WI38 (cell line): ENCODE measurements at regions not wholly inside any gene's neighbourhood (a gene's known extent, or its start where the extent isn't known, plus 50 kb on each side); places are given as distances from the start of the nearest gene placed in this dataset.
A peak's percentile ranks its signal among the peaks of the same experiment; 100 is the strongest.

Experiments
- H3K4me3 ChIP-seq: 2 replicates; pipeline ENCODE4 v1.5.1; 2011; ENCODE audit warnings: low read depth, mild to moderate bottlenecking, control low read depth, low read length
- TF ChIP-seq, protein P1 (sequence below): IDR thresholded peaks from 2 replicates; pipeline ENCODE4 v1.5.1; 2012; ENCODE audit warnings: low read depth, mild to moderate bottlenecking, control low read depth, low read length

DNA sequence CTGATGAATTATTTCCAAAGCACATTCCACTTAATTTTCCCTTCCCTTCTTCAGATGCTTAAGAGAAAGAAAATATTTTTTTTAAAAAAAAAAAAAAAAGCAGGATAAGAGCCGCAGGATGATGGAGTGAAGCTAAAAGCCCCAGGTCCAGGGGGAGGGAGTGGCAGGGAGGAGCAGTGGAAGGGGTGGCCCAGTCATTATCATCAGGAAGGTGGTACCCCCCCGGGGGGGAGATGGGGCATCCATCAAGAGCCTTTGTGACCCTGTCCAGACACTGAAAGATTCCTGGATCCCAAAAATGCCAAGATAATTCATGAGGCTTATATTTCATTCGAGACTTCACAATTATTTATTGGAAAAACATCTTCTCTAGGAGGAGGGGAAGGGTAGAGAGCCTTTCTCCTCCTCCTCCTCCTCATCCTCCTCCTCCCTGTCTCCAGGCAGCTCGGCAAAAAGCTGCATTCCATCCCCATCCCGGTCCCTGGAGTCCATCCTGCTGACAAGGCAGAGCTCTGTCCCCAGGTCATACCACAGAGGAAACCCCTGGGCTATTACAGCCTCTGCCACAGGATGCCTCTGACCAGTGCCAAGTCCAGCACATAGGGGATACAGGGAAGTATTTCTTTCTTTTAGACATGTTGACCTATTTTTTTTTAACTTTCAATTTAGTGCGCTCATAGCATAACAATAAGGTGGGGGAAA, 125.3 kb downstream of the TWIST2 start:
- H3K4me3 ChIP-seq, result no peak overlapping the region
- TF ChIP-seq, protein P1, sequence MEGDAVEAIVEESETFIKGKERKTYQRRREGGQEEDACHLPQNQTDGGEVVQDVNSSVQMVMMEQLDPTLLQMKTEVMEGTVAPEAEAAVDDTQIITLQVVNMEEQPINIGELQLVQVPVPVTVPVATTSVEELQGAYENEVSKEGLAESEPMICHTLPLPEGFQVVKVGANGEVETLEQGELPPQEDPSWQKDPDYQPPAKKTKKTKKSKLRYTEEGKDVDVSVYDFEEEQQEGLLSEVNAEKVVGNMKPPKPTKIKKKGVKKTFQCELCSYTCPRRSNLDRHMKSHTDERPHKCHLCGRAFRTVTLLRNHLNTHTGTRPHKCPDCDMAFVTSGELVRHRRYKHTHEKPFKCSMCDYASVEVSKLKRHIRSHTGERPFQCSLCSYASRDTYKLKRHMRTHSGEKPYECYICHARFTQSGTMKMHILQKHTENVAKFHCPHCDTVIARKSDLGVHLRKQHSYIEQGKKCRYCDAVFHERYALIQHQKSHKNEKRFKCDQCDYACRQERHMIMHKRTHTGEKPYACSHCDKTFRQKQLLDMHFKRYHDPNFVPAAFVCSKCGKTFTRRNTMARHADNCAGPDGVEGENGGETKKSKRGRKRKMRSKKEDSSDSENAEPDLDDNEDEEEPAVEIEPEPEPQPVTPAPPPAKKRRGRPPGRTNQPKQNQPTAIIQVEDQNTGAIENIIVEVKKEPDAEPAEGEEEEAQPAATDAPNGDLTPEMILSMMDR, result no peak

DNA sequence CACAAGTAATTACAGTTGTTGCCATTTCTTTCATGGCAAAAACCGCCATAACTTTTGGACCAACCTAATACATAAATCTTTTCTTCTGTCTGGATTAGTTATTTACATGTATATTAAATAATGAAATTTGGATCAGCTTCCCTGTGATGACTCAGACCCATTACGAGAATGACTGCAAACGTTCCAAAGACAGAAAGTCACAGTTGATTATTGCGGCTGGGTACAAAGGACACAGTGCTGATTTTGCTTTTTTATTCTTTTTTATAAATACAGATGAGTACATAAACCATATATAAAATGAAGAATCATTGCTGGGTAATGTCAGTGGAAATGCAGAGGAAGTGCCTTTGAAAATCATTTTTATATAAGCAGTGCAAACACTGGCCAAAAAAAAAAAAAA, 126.2 kb downstream of the TWIST2 start:
- TF ChIP-seq, protein P1, result no peak
- H3K4me3 ChIP-seq, result no peak overlapping the region

- no peak overlapping the region for H3K4me3 ChIP-seq
- TF ChIP-seq, protein P1, result peak; percentile 52
Observed at GRCh38 chr2:238974501-238975166, 126.7 kb downstream of the TWIST2 start.

- TF ChIP-seq, protein P1, result no peak
- no peak overlapping the region for H3K4me3 ChIP-seq
Observed at GRCh38 chr2:238975408-238975807, 127.5 kb downstream of the TWIST2 start.

DNA sequence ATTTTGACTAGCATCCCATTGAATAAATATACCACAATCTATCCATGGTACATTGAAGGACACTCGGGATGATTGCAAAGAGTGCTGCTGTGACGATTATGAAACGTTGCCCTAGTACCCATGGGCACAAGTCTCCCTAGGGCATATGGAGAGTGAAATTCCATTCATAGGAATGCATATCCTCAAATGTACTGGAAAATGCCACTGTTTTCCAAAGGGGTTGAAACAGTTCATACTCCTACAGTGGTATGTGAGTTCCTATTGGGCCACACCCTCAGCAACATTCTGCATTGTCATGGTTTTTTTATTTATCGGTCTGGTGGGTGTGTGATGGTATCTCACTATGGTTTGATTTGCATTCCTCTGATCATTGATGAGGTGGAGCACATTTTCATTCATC, 130.6 kb downstream of the TWIST2 start:
- TF ChIP-seq, protein P1, result no peak

DNA sequence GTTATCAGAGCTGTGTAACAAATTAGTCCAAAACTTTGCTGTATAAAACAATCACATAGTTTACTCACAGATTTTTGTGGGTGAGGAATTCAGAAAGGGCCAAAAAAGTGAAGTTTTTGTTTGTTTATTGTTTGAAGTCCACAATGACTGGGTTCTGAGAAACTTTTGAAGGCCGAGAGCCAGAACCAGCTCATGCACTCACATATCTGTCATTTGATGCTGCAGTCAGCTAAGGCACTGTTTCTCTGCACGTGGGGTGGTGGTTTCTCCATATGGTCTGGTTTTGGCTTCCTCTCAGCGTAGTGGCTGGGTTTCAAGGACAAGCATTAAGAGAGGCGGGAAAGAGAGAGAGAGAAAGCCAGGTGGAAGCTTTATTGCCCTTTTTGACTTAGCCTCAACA, 131.8 kb downstream of the TWIST2 start:
- H3K4me3 ChIP-seq, result no peak overlapping the region
- TF ChIP-seq, protein P1, result no peak

More for the DNA sequence above, 130.6 kb downstream of the TWIST2 start:
- H3K4me3 ChIP-seq, result no peak overlapping the region

GRCh38 chr2:238985041-238985729, 137.3 kb downstream of the TWIST2 start:
- H3K4me3 ChIP-seq, result no peak overlapping the region
- TF ChIP-seq, protein P1, result no peak
